Cardiac muscle cell (in vitro differentiated cells and primary cell): ENCODE measurements at regions not wholly inside any gene's neighbourhood (a gene's known extent, or its start where the extent isn't known, plus 50 kb on each side); places are given as distances from the start of the nearest gene placed in this dataset.

Source experiments
- DNase-seq, 2 donors: peaks; one replicate each; pipeline versions ENCODE4 v3.0.0 to v3.0.0-alpha.2; 2010 to 2017; ENCODE audit warnings: low read depth in 1 of 2, low spot score in 1 of 2
- H3K27ac ChIP-seq: fragments of 200-600 bp; sonication (generic); 2 replicates; pipeline ENCODE4 v1.5.1; 2016
- H3K27me3 ChIP-seq: fragments of 200-600 bp; sonication (generic); 2 replicates; pipeline ENCODE4 v1.6.0; 2016; ENCODE audit warnings: control low read depth
- H3K36me3 ChIP-seq: fragments of 200-600 bp; sonication (generic); 2 replicates; pipeline ENCODE4 v1.5.1; 2016; ENCODE audit warnings: control low read depth
- H3K4me1 ChIP-seq: fragments of 200-600 bp; sonication (generic); 2 replicates; pipeline ENCODE4 v1.8.1; 2017; ENCODE audit warnings: low read depth, mild to moderate bottlenecking, mixed run types
- H3K4me3 ChIP-seq: fragments of 200-600 bp; sonication (generic); 2 replicates; pipeline ENCODE4 v1.5.1; 2016; ENCODE audit warnings: mild to moderate bottlenecking
- H3K9me3 ChIP-seq: fragments of 200-600 bp; sonication (generic); 2 replicates; pipeline ENCODE4 v1.5.1; 2017; ENCODE audit warnings: low read depth, mild to moderate bottlenecking, control low read depth
- TF ChIP-seq, protein P1 (sequence below): IDR thresholded peaks from 2 replicates; pipeline ENCODE4 v1.5.1; 2012; ENCODE audit warnings: low read depth, mild to moderate bottlenecking, low read length

DNA sequence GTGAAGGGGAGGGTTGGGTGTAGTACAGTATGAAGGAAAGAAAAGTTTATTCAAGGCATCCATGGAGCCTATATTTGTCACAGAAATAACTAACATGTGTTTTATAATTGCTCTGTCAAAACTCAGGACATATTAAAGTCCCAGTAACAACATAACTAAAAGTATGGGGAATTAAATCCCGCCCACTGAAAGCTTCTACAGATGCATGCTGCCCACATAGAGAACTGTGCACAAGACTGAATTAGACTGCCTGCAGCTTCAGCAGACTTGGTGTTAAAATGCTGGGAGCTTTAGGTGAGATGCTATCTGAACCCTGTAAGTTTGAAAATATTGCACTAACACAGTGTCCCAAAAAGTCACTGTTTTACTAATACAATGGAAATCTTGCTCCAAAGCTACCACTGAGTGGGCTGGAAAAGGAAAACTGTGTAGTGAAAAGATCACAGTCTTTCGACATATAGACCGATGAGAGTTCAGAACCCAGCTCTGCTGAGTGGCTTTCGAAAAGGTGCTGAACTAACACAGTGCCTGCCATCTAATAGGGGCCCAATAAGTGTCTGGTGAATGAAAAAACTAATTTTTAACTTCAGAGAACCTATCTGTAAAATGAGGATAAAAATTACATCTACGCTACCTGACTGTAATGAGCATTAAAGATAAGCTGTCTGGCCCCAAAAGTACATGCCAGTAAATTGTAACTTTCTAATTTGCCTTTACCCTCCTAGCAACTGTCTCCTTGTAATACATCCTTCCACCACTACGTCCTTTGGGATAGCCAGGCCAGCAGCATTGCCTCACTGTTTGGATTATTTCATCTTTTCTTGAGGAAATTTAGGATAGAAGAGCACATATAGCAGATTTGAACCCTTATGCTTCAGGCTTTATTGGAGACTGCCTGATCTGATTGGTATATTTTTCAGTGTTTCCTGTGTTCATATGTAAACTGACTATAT lies 237.6 kb downstream of the BCAT1 start:
- TF ChIP-seq, protein P1, sequence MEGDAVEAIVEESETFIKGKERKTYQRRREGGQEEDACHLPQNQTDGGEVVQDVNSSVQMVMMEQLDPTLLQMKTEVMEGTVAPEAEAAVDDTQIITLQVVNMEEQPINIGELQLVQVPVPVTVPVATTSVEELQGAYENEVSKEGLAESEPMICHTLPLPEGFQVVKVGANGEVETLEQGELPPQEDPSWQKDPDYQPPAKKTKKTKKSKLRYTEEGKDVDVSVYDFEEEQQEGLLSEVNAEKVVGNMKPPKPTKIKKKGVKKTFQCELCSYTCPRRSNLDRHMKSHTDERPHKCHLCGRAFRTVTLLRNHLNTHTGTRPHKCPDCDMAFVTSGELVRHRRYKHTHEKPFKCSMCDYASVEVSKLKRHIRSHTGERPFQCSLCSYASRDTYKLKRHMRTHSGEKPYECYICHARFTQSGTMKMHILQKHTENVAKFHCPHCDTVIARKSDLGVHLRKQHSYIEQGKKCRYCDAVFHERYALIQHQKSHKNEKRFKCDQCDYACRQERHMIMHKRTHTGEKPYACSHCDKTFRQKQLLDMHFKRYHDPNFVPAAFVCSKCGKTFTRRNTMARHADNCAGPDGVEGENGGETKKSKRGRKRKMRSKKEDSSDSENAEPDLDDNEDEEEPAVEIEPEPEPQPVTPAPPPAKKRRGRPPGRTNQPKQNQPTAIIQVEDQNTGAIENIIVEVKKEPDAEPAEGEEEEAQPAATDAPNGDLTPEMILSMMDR = no peak
- H3K27ac ChIP-seq = no peak overlapping the region
- H3K4me1 ChIP-seq = peaks cover 12% of the 10 kb centered on the region
- H3K9me3 ChIP-seq = no peaks in the 10 kb centered on the region
- H3K36me3 ChIP-seq = no peaks in the 10 kb centered on the region
- H3K27me3 ChIP-seq = no peaks in the 10 kb centered on the region
- DNase-seq = no peak
- no peak overlapping the region for H3K4me3 ChIP-seq

DNA sequence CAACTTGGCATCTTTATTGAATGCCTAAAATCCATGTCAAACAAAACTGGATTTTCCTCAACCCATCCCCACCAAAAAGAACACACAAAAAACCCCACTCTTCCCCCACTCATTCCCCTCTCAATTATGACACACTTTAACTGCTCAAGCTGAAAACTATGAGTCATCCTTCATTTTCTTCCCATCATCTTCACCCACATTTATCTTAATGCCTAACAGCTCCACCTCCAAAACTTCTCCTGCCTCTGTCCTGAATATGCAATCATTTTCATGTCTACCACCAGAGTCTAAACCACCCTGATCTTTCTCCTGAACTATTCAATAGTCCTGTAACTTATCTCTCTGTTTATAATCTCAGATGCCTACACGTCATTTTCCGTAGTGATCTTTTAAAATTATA lies 239.7 kb downstream of the BCAT1 start:
- Histone ChIP-seq H3K27me3 (no peaks in the 10 kb centered on the region), H3K4me3 (no peak overlapping the region), H3K4me1 (peaks cover 14% of the 10 kb centered on the region), H3K36me3 (no peaks in the 10 kb centered on the region), H3K27ac (no peak overlapping the region), H3K9me3 (no peaks in the 10 kb centered on the region)
- TF ChIP-seq, protein P1 = no peak
- peak in 1 of 2 donors; percentile 39 for DNase-seq

DNA sequence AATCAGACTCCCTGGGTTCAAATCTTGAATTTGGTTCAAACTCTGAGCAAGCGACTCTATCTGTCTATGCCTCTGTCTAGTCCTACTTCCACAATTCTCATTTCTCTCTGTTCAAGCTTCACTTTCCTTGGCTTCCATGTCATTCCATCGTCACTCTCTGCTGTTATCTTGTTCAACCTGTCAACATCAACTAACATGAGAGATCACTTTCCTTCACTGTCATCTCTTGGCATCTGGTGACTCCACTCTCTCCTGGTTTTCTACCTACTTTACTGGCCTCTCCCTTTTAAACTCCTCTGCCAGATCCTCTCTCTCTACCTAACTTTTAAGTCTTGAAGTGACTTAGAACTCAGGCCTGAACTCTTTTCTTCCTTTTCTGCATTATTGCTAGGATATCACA lies 240.2 kb downstream of the BCAT1 start:
- no peaks in the 10 kb centered on the region for H3K27me3 ChIP-seq
- no peaks in the 10 kb centered on the region for H3K36me3 ChIP-seq
- no peak overlapping the region for H3K27ac ChIP-seq
- H3K4me1 ChIP-seq = peaks cover 14% of the 10 kb centered on the region
- no peaks in the 10 kb centered on the region for H3K9me3 ChIP-seq
- H3K4me3 ChIP-seq = no peak overlapping the region
- DNase-seq = no peak
- TF ChIP-seq, protein P1 = no peak

DNA sequence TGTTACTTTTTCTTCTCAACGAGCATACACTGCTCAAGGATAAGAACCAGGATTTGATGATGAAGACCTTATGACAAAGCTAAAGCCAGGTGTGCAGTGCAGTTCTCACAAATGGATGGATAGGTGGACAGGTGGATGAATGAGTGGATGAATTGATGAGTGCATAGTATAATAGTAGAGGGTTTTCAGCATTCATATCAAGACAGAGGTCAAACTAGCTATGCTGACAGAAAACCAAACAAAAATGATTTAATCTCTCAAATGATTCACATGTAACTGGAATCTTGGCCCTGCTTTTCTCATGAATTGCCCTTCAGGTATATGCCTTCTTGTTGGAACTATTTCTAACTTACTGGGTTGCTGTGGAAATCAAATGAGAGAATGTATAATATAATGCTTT lies 240.9 kb downstream of the BCAT1 start:
- TF ChIP-seq, protein P1 = no peak
- H3K27me3 ChIP-seq = no peaks in the 10 kb centered on the region
- H3K4me3 ChIP-seq = no peak overlapping the region
- DNase-seq = no peak
- H3K4me1 ChIP-seq = peaks cover 14% of the 10 kb centered on the region
- H3K36me3 ChIP-seq = no peaks in the 10 kb centered on the region
- H3K9me3 ChIP-seq = no peaks in the 10 kb centered on the region
- no peak overlapping the region for H3K27ac ChIP-seq

DNA sequence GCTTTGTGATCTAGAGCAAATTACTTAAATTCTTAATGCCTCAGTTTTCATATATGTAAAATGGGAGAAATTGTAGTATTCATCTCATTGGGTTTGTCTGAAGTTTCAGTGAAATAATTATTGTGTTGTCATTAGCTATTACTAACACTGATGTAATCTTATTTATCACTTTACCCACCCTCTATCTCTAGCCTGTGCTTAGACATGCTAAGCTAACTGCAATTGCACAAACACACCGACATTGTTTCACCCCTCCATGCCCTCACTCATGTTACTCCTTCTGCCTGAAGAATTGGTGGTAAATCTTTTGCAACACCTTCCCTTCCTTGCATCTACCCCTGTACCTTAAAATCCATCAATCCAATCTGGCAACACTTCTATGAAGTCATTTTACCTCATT lies 241.6 kb downstream of the BCAT1 start:
- no peaks in the 10 kb centered on the region for H3K36me3 ChIP-seq
- H3K4me3 ChIP-seq = no peak overlapping the region
- no peaks in the 10 kb centered on the region for H3K9me3 ChIP-seq
- H3K4me1 ChIP-seq = peaks cover 14% of the 10 kb centered on the region
- DNase-seq = no peak
- TF ChIP-seq, protein P1 = no peak
- H3K27me3 ChIP-seq = no peaks in the 10 kb centered on the region
- H3K27ac ChIP-seq = no peak overlapping the region
